ENCODE measurements at regions not wholly inside any gene's neighbourhood (a gene's known extent, or its start where the extent isn't known, plus 50 kb on each side); places are given as distances from the start of the nearest gene placed in this dataset.

- Histone ChIP-seq H3K4me2 (ENCODE audit: insufficient read depth, low read length) (no peak overlapping the region), H3K27me3 (ENCODE audit: insufficient read depth, low read length, poor library complexity) (no peaks in the 10 kb centered on the region), H3K4me3 (ENCODE audit: low read depth in 1 of 2, low read length in 2 of 2) (no peak overlapping the region)
These were observed 139.7 kb upstream of the RASSF8 start for GRCh38 chr12:25818596-25819390.

GRCh38 chr12:25819691-25820090 lies 138.8 kb upstream of the RASSF8 start:
- no peak overlapping the region for H2AFZ ChIP-seq (ENCODE audit: low read depth, low read length)
- DNase-seq: no peak
- TF ChIP-seq EZH2 (IDR thresholded peaks at IDR 0.05; ENCODE audit: borderline replicate concordance, low read depth, low read length, severe bottlenecking): no peak
- TF ChIP-seq CTCF (IDR thresholded peaks at IDR 0.05; ENCODE audit: borderline replicate concordance, extremely low read depth, low read length, poor library complexity, severe bottlenecking): no peak
- no peak overlapping the region for H3K27ac ChIP-seq (ENCODE audit: low read length)
- no peak overlapping the region for H3K4me2 ChIP-seq (ENCODE audit: insufficient read depth, low read length)
- no peaks in the 10 kb centered on the region for H3K27me3 ChIP-seq (ENCODE audit: insufficient read depth, low read length, poor library complexity)
- no peaks in the 10 kb centered on the region for H3K36me3 ChIP-seq (ENCODE audit: insufficient read depth, low read length)
- ATAC-seq (ENCODE audit: insufficient read depth, low read depth): no peak
- no peak overlapping the region for H3K9ac ChIP-seq (ENCODE audit: low read depth, low read length)
- no peaks in the 10 kb centered on the region for H3K9me3 ChIP-seq (ENCODE audit: insufficient read depth, low read length, severe bottlenecking)
- no peaks in the 10 kb centered on the region for H3K4me1 ChIP-seq (ENCODE audit: insufficient read depth, low read length)
- no peak overlapping the region for H3K4me3 ChIP-seq (ENCODE audit: low read depth in 1 of 2, low read length in 2 of 2)
- H3K79me2 ChIP-seq (ENCODE audit: insufficient read depth, low read length): no peaks in the 10 kb centered on the region
- H4K20me1 ChIP-seq (ENCODE audit: insufficient read depth, low read length): no peaks in the 10 kb centered on the region

More at GRCh38 chr12:25818596-25819390, 139.7 kb upstream of the RASSF8 start:
- Histone ChIP-seq H3K4me1 (ENCODE audit: insufficient read depth, low read length) (no peaks in the 10 kb centered on the region), H3K27ac (ENCODE audit: low read length) (no peak overlapping the region), H3K36me3 (ENCODE audit: insufficient read depth, low read length) (no peaks in the 10 kb centered on the region), H3K9me3 (ENCODE audit: insufficient read depth, low read length, severe bottlenecking) (no peaks in the 10 kb centered on the region), H2AFZ (ENCODE audit: low read depth, low read length) (no peak overlapping the region), H4K20me1 (ENCODE audit: insufficient read depth, low read length) (no peaks in the 10 kb centered on the region), H3K79me2 (ENCODE audit: insufficient read depth, low read length) (no peaks in the 10 kb centered on the region), H3K9ac (ENCODE audit: low read depth, low read length) (no peak overlapping the region)
- TF ChIP-seq CTCF (IDR thresholded peaks at IDR 0.05; ENCODE audit: borderline replicate concordance, extremely low read depth, low read length, poor library complexity, severe bottlenecking) (no peak), EZH2 (IDR thresholded peaks at IDR 0.05; ENCODE audit: borderline replicate concordance, low read depth, low read length, severe bottlenecking) (no peak)
- DNase-seq (no peak), ATAC-seq (ENCODE audit: insufficient read depth, low read depth) (no peak)

- Histone ChIP-seq H3K4me2 (ENCODE audit: insufficient read depth, low read length) (no peak overlapping the region), H3K4me1 (ENCODE audit: insufficient read depth, low read length) (no peaks in the 10 kb centered on the region), H3K4me3 (ENCODE audit: low read depth in 1 of 2, low read length in 2 of 2) (no peak overlapping the region), H3K27ac (ENCODE audit: low read length) (no peak overlapping the region), H3K79me2 (ENCODE audit: insufficient read depth, low read length) (no peaks in the 10 kb centered on the region), H3K36me3 (ENCODE audit: insufficient read depth, low read length) (no peaks in the 10 kb centered on the region), H3K9me3 (ENCODE audit: insufficient read depth, low read length, severe bottlenecking) (no peaks in the 10 kb centered on the region), H2AFZ (ENCODE audit: low read depth, low read length) (no peak overlapping the region), H3K9ac (ENCODE audit: low read depth, low read length) (no peak overlapping the region), H3K27me3 (ENCODE audit: insufficient read depth, low read length, poor library complexity) (peaks cover 4% of the 10 kb centered on the region), H4K20me1 (ENCODE audit: insufficient read depth, low read length) (no peaks in the 10 kb centered on the region)
- DNase-seq: no peak
- ATAC-seq (ENCODE audit: insufficient read depth, low read depth): no peak
- TF ChIP-seq CTCF (IDR thresholded peaks at IDR 0.05; ENCODE audit: borderline replicate concordance, extremely low read depth, low read length, poor library complexity, severe bottlenecking) (no peak), EZH2 (IDR thresholded peaks at IDR 0.05; ENCODE audit: borderline replicate concordance, low read depth, low read length, severe bottlenecking) (no peak)
These were observed 136.2 kb upstream of the RASSF8 start for GRCh38 chr12:25822281-25822680.

Data from DND-41 (cell line).